HG03025 (cell line): ENCODE measurements at regions not wholly inside any gene's neighbourhood (a gene's known extent, or its start where the extent isn't known, plus 50 kb on each side); places are given as distances from the start of the nearest gene placed in this dataset.
"Not testable (repeated sequence)": the region's sequence is repeated elsewhere in the genome, so short reads cannot be mapped to it uniquely, and the experiment has no call there.

ENCODE experiments used
- ATAC-seq: cut with Tn5 transposase; IDR thresholded peaks from one replicate; pipeline ENCODE4 v1.9.1; 2021; ENCODE audit warnings: mild to moderate bottlenecking, moderate library complexity; ENCODE audit not compliant: unreplicated experiment, low FRiP score

- ATAC-seq, result peak; percentile 60
Measured at GRCh38 chr7:81887098-81888090, 117.5 kb upstream of the HGF start.

GRCh38 chr7:81886211-81886764 lies 116.4 kb upstream of the HGF start:
- no peak for ATAC-seq

- no peak for ATAC-seq
Measured at GRCh38 chr7:81884817-81885216, 115.0 kb upstream of the HGF start.

- ATAC-seq, result peak; percentile 47
Measured at GRCh38 chr7:81883801-81884393, 114.0 kb upstream of the HGF start.

GRCh38 chr7:81882086-81882485 lies 112.2 kb upstream of the HGF start:
- no peak for ATAC-seq

GRCh38 chr7:81877890-81878289 lies 108.0 kb upstream of the HGF start:
- no peak for ATAC-seq

GRCh38 chr7:81873559-81873958 lies 103.7 kb upstream of the HGF start:
- peak; percentile 50 for ATAC-seq

- no peak for ATAC-seq
Measured at GRCh38 chr7:81871606-81872265, 101.9 kb upstream of the HGF start.

GRCh38 chr7:81870608-81871007 lies 100.8 kb upstream of the HGF start:
- no peak for ATAC-seq

- no peak for ATAC-seq
Measured at GRCh38 chr7:81869670-81870069, 99.8 kb upstream of the HGF start.

GRCh38 chr7:81865754-81866153 lies 95.9 kb upstream of the HGF start:
- no peak for ATAC-seq

GRCh38 chr7:81859433-81859832 lies 89.6 kb upstream of the HGF start:
- no peak for ATAC-seq

- not testable (repeated sequence) for ATAC-seq
Measured at GRCh38 chr7:81858820-81859219, 89.0 kb upstream of the HGF start.

- ATAC-seq, result no peak
Measured at GRCh38 chr7:81857385-81857784, 87.5 kb upstream of the HGF start.

- no peak for ATAC-seq
Measured at GRCh38 chr7:81854518-81854917, 84.7 kb upstream of the HGF start.

- ATAC-seq, result no peak
Measured at GRCh38 chr7:81852701-81853100, 82.9 kb upstream of the HGF start.

- ATAC-seq, result no peak
Measured at GRCh38 chr7:81851413-81851812, 81.6 kb upstream of the HGF start.

GRCh38 chr7:81846398-81846797 lies 76.6 kb upstream of the HGF start:
- peak; percentile 69 for ATAC-seq

GRCh38 chr7:81845744-81846241 lies 75.9 kb upstream of the HGF start:
- ATAC-seq, result peak; percentile 93

- ATAC-seq, result not testable (repeated sequence)
Measured at GRCh38 chr7:81843657-81844056, 73.8 kb upstream of the HGF start.

- ATAC-seq, result no peak
Measured at GRCh38 chr7:81842361-81842760, 72.5 kb upstream of the HGF start.
